ENCODE measurements at regions not wholly inside any gene's neighbourhood (a gene's known extent, or its start where the extent isn't known, plus 50 kb on each side); places are given as distances from the start of the nearest gene placed in this dataset.

GRCh38 chr7:26035552-26035951 lies 116.4 kb upstream of the NFE2L3 start:
- Histone ChIP-seq H3K9me3 (no peaks in the 10 kb centered on the region), H3K27ac (no peak overlapping the region), H3K4me1 (no peaks in the 10 kb centered on the region), H3K36me3 (no peaks in the 10 kb centered on the region), H3K27me3 (no peaks in the 10 kb centered on the region), H3K4me3 (no peak overlapping the region)
- no peak for DNase-seq
- TF ChIP-seq POLR2A (IDR thresholded peaks at IDR 0.05): no peak
- TF ChIP-seq CTCF (IDR thresholded peaks at IDR 0.05 in 4 of 5, conservative IDR thresholded peaks at IDR 0.05 in 1 of 5): no peak
- intact Hi-C loops (cut with DNase I; ENCODE audit: low total_unique reads) (no loop called here), in situ Hi-C loops (cut with MboI; ENCODE audit: low sequenced_read_pairs in 4 of 4) (no loop called here)
- ATAC-seq: no peak

- DNase-seq (no peak), ATAC-seq (no peak)
- H3K4me1 ChIP-seq: no peaks in the 10 kb centered on the region
- no peaks in the 10 kb centered on the region for H3K9me3 ChIP-seq
- no peak overlapping the region for H3K4me3 ChIP-seq
- H3K36me3 ChIP-seq: no peaks in the 10 kb centered on the region
- H3K27me3 ChIP-seq: no peaks in the 10 kb centered on the region
- intact Hi-C loops (cut with DNase I; ENCODE audit: low total_unique reads): no loop called here
- TF ChIP-seq CTCF (IDR thresholded peaks at IDR 0.05 in 4 of 5, conservative IDR thresholded peaks at IDR 0.05 in 1 of 5) (no peak), POLR2A (IDR thresholded peaks at IDR 0.05) (no peak)
- no peak overlapping the region for H3K27ac ChIP-seq
- in situ Hi-C loops (cut with MboI; ENCODE audit: low sequenced_read_pairs in 4 of 4): no loop called here
Measured at GRCh38 chr7:26036092-26036491, 115.9 kb upstream of the NFE2L3 start.

GRCh38 chr7:26038201-26038990 lies 113.6 kb upstream of the NFE2L3 start:
- Histone ChIP-seq H3K27ac (no peak overlapping the region), H3K4me3 (no peak overlapping the region), H3K36me3 (no peaks in the 10 kb centered on the region), H3K9me3 (no peaks in the 10 kb centered on the region), H3K4me1 (no peaks in the 10 kb centered on the region), H3K27me3 (no peaks in the 10 kb centered on the region)
- DNase-seq (no peak), ATAC-seq (no peak)
- in situ Hi-C loops (cut with MboI; ENCODE audit: low sequenced_read_pairs in 4 of 4) (no loop called here), intact Hi-C loops (cut with DNase I; ENCODE audit: low total_unique reads) (no loop called here)
- TF ChIP-seq POLR2A (IDR thresholded peaks at IDR 0.05): no peak

GRCh38 chr7:26040085-26040484 lies 111.9 kb upstream of the NFE2L3 start:
- no peaks in the 10 kb centered on the region for H3K27me3 ChIP-seq
- intact Hi-C loops (cut with DNase I; ENCODE audit: low total_unique reads): no loop called here
- no peak overlapping the region for H3K4me3 ChIP-seq
- in situ Hi-C loops (cut with MboI; ENCODE audit: low sequenced_read_pairs in 4 of 4): no loop called here
- no peaks in the 10 kb centered on the region for H3K4me1 ChIP-seq
- no peak overlapping the region for H3K27ac ChIP-seq
- no peaks in the 10 kb centered on the region for H3K9me3 ChIP-seq
- H3K36me3 ChIP-seq: no peaks in the 10 kb centered on the region
- TF ChIP-seq CTCF (IDR thresholded peaks at IDR 0.05 in 4 of 5, conservative IDR thresholded peaks at IDR 0.05 in 1 of 5): no peak
- TF ChIP-seq POLR2A (IDR thresholded peaks at IDR 0.05): no peak
- ATAC-seq (no peak), DNase-seq (no peak)

GRCh38 chr7:26042237-26042636 lies 109.8 kb upstream of the NFE2L3 start:
- Histone ChIP-seq H3K27ac (no peak overlapping the region), H3K36me3 (no peaks in the 10 kb centered on the region), H3K9me3 (no peaks in the 10 kb centered on the region), H3K27me3 (no peaks in the 10 kb centered on the region), H3K4me1 (no peaks in the 10 kb centered on the region), H3K4me3 (no peak overlapping the region)
- in situ Hi-C loops (cut with MboI; ENCODE audit: low sequenced_read_pairs in 4 of 4) (no loop called here), intact Hi-C loops (cut with DNase I; ENCODE audit: low total_unique reads) (no loop called here)
- no peak for TF ChIP-seq CTCF (IDR thresholded peaks at IDR 0.05 in 4 of 5, conservative IDR thresholded peaks at IDR 0.05 in 1 of 5)
- no peak for TF ChIP-seq POLR2A (IDR thresholded peaks at IDR 0.05)
- DNase-seq (no peak), ATAC-seq (no peak)

All from gastrocnemius medialis (tissue), 4 donors.